ENCODE measurements at regions not wholly inside any gene's neighbourhood (a gene's known extent, or its start where the extent isn't known, plus 50 kb on each side); places are given as distances from the start of the nearest gene placed in this dataset.

DNA sequence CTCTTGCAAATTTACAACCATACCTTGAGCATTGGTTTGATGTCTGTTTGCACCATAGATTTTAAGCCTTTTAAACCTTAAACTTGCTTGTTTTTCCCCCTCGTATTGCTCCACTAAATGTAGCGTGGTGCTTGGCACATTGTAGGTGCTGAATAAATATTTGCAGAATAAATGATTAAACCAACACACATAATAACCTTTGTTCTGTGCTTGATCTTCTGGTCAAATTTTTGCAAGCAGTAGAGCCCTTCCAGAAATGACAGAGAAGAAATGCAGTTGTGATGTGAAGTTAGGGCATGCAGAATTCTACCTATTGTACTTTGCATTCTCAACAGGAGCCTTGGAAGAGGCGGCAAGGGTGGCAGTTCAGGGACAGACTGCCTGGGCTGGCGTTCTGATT is 394.4 kb upstream of the TBX3 start:
- ATAC-seq: no peak
- Histone ChIP-seq H3K4me1 (no peaks in the 10 kb centered on the region), H3K27ac (no peak overlapping the region), H3K36me3 (no peaks in the 10 kb centered on the region), H3K27me3 (no peaks in the 10 kb centered on the region), H3K9me3 (no peaks in the 10 kb centered on the region), H3K4me3 (no peak overlapping the region)
- intact Hi-C loops (cut with DNase I): no loop called here
- no peak for DNase-seq
- TF ChIP-seq, protein P1, sequence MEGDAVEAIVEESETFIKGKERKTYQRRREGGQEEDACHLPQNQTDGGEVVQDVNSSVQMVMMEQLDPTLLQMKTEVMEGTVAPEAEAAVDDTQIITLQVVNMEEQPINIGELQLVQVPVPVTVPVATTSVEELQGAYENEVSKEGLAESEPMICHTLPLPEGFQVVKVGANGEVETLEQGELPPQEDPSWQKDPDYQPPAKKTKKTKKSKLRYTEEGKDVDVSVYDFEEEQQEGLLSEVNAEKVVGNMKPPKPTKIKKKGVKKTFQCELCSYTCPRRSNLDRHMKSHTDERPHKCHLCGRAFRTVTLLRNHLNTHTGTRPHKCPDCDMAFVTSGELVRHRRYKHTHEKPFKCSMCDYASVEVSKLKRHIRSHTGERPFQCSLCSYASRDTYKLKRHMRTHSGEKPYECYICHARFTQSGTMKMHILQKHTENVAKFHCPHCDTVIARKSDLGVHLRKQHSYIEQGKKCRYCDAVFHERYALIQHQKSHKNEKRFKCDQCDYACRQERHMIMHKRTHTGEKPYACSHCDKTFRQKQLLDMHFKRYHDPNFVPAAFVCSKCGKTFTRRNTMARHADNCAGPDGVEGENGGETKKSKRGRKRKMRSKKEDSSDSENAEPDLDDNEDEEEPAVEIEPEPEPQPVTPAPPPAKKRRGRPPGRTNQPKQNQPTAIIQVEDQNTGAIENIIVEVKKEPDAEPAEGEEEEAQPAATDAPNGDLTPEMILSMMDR (IDR thresholded peaks at IDR 0.05): no peak

DNA sequence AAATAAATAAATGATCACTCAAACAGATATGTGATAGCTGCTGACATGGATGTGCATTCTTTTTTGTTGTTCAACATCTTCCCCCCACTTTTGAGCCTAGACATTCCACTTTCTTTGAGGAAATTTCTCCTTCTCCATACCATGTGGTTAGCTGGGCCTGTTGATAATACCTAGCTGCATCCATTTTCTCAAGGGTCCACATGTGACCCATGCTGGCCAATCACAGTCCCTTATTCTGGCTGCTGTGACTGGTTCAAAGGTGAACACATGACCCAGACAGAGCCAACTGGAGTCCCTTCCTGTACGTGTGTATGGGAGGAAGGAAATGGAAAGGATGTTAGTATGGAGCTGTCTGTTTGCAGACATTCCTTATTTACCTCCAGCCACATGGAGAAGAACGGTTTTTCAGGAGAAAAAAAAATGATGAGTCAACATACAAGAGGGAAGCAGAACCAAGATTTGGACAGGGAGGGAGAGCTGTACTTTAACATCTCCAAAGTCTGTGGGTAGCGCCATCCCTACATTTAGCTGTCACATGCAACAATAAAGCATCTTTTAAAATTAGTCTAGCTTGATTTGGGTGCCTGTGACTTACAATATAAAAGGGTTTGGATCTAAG is 391.7 kb upstream of the TBX3 start:
- ATAC-seq: no peak
- TF ChIP-seq, protein P1 (IDR thresholded peaks at IDR 0.05): no peak
- Histone ChIP-seq H3K4me1 (no peaks in the 10 kb centered on the region), H3K9me3 (no peaks in the 10 kb centered on the region), H3K27me3 (no peaks in the 10 kb centered on the region), H3K27ac (no peak overlapping the region), H3K36me3 (no peaks in the 10 kb centered on the region), H3K4me3 (no peak overlapping the region)
- no peak for DNase-seq
- intact Hi-C loops (cut with DNase I): no loop called here

DNA sequence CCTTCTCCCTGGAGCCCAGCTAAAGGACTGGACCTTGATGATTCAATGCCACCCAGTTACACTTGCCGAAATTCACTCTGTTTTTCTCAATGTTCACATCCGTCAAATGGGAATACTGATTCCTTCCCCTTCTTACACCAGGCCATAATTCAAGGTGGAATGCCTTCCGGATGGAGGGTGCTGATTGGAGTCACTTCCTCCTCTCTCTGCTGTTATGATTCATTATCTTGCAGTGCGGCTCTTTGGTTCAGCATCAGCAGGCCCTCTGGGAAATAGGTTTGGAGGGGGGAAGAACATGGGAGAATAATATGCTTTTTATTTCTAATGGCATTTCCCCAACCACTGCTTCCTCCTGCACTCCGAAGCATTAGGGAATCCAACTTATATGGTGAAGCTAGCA is 390.6 kb upstream of the TBX3 start:
- Histone ChIP-seq H3K27ac (no peak overlapping the region), H3K4me3 (no peak overlapping the region), H3K27me3 (no peaks in the 10 kb centered on the region), H3K4me1 (no peaks in the 10 kb centered on the region), H3K9me3 (no peaks in the 10 kb centered on the region), H3K36me3 (no peaks in the 10 kb centered on the region)
- ATAC-seq: no peak
- DNase-seq: no peak
- TF ChIP-seq, protein P1 (IDR thresholded peaks at IDR 0.05): no peak
- intact Hi-C loops (cut with DNase I): no loop called here

DNA sequence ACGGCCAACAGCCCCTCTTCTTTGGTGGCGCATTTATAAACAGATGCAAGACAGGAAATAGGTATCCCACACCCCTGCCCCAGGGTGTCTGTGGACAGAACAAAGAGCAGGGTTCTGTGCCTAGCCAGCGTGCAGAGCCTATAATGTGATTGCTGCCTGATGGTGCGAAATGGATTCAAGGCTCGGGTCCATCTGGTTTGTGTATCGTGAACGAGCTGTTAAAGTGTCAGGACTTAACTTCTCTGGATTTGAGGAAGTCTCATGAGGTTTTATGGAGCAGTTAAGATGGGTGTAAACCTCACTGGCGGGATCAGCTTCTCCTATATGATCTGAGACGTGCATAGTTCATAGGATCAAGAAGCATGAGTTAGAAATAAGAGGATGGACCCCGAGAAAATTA is 388.7 kb upstream of the TBX3 start:
- Histone ChIP-seq H3K4me1 (no peaks in the 10 kb centered on the region), H3K9me3 (no peaks in the 10 kb centered on the region), H3K4me3 (no peak overlapping the region), H3K36me3 (no peaks in the 10 kb centered on the region), H3K27ac (no peak overlapping the region), H3K27me3 (no peaks in the 10 kb centered on the region)
- ATAC-seq (no peak), DNase-seq (no peak)
- intact Hi-C loops (cut with DNase I): no loop called here
- TF ChIP-seq, protein P1 (IDR thresholded peaks at IDR 0.05): no peak

DNA sequence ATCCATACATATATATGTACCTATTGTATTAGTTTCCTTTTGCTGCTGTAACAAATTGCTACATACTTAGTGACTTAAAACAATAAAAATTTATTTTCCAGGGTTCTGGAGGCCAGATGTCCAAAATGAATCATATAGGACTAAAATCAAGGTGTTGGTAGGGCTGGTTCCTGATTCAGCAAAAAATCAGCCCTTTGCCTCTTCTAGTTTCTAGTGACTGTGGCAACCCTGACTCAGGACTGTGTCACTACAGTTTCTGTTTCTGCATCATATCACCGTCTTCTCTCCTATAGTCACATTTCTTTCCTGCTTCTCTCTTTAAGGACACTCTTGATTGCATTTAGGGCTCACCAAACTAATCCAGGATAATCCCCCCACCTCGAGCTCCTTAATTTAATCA is 386.3 kb upstream of the TBX3 start:
- Histone ChIP-seq H3K4me1 (no peaks in the 10 kb centered on the region), H3K27me3 (no peaks in the 10 kb centered on the region), H3K4me3 (no peak overlapping the region), H3K27ac (no peak overlapping the region), H3K9me3 (no peaks in the 10 kb centered on the region), H3K36me3 (no peaks in the 10 kb centered on the region)
- ATAC-seq (no peak), DNase-seq (no peak)
- intact Hi-C loops (cut with DNase I): no loop called here
- TF ChIP-seq, protein P1 (IDR thresholded peaks at IDR 0.05): no peak

DNA sequence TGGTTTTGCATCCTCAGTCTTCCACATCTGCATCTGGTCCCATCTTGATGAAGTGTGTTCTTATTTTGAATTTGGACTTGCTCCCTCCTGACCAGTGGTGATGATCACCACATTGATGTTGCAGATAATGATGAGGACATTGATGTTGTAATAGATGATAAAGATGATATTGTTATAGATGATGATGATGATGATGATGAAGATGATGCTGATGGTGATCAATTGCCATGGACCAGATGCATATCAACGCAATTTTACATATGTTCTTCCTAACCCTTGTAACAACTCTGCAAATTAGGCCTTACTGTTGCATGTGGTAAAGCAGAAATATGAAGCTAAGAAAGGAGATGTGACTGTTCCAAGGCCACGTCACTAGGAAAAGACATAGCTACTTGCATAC is 380.3 kb upstream of the TBX3 start:
- TF ChIP-seq, protein P1 (IDR thresholded peaks at IDR 0.05): no peak
- H3K4me3 ChIP-seq: no peak overlapping the region
- H3K27ac ChIP-seq: no peak overlapping the region
- H3K4me1 ChIP-seq: no peaks in the 10 kb centered on the region
- H3K9me3 ChIP-seq: no peaks in the 10 kb centered on the region
- H3K27me3 ChIP-seq: no peaks in the 10 kb centered on the region
- no peaks in the 10 kb centered on the region for H3K36me3 ChIP-seq
- intact Hi-C loops (cut with DNase I): no loop called here
- ATAC-seq (no peak), DNase-seq (no peak)
